DOHH2 (cell line): ENCODE measurements at regions not wholly inside any gene's neighbourhood (a gene's known extent, or its start where the extent isn't known, plus 50 kb on each side); places are given as distances from the start of the nearest gene placed in this dataset.

Source experiments
- H3F3A ChIP-seq: fragments of 200-600 bp; sonication (generic), shearing (Covaris generic); 2 replicates; pipeline ENCODE4 v1.6.0; 2016; ENCODE audit warnings: antibody characterized with exemption, mild to moderate bottlenecking; ENCODE audit not compliant: control insufficient read depth, insufficient read depth
- H3K27ac ChIP-seq: fragments of 200-600 bp; sonication (generic); 2 replicates; pipeline ENCODE4 v1.5.1; 2014; ENCODE audit warnings: low read depth, mild to moderate bottlenecking, low read length, moderate library complexity
- H3K27me3 ChIP-seq: fragments of 200-600 bp; sonication (generic); 2 replicates; pipeline ENCODE4 v1.6.1; 2014; ENCODE audit warnings: mild to moderate bottlenecking, low read length, mixed read lengths; ENCODE audit not compliant: control insufficient read depth
- H3K36me3 ChIP-seq: fragments of 200-600 bp; sonication (generic); 2 replicates; pipeline ENCODE4 v1.6.1; 2014; ENCODE audit warnings: mild to moderate bottlenecking, low read length, moderate library complexity, mixed read lengths; ENCODE audit not compliant: control insufficient read depth
- H3K4me1 ChIP-seq: fragments of 200-600 bp; sonication (generic); 2 replicates; pipeline ENCODE4 v1.6.1; 2014; ENCODE audit warnings: mild to moderate bottlenecking, low read length, mixed read lengths; ENCODE audit not compliant: control insufficient read depth
- H3K4me2 ChIP-seq: fragments of 200-600 bp; sonication (generic); 2 replicates; pipeline ENCODE4 v1.6.0; 2014; ENCODE audit warnings: mild to moderate bottlenecking, low read length, moderate library complexity
- H3K4me3 ChIP-seq: fragments of 200-600 bp; sonication (generic); 2 replicates; pipeline ENCODE4 v1.5.1; 2014; ENCODE audit warnings: mild to moderate bottlenecking, low read length, mixed read lengths
- H3K79me2 ChIP-seq: fragments of 200-600 bp; sonication (generic); 2 replicates; pipeline ENCODE4 v1.6.1; 2014; ENCODE audit warnings: mild to moderate bottlenecking, low read length, mixed read lengths; ENCODE audit not compliant: control insufficient read depth
- H3K9me2 ChIP-seq: fragments of 200-600 bp; sonication (generic); replicated peaks from 2 replicates; pipeline ENCODE4 v1.6.1; 2014; ENCODE audit warnings: mild to moderate bottlenecking, low read length, mixed read lengths; ENCODE audit not compliant: control insufficient read depth
- H3K9me3 ChIP-seq: fragments of 200-600 bp; sonication (generic); 2 replicates; pipeline ENCODE4 v1.6.1; 2014; ENCODE audit warnings: antibody characterized with exemption, low read length, mixed read lengths; ENCODE audit not compliant: control insufficient read depth, insufficient read depth
- H4K20me1 ChIP-seq: fragments of 200-600 bp; sonication (generic); 2 replicates; pipeline ENCODE4 v1.6.0; 2014; ENCODE audit warnings: low read depth, mild to moderate bottlenecking, antibody characterized with exemption, low read length, moderate library complexity; ENCODE audit not compliant: control insufficient read depth, insufficient read depth
- EZH2phosphoT487 ChIP-seq: fragments of 200-600 bp; sonication (generic); IDR thresholded peaks from 2 replicates; pipeline ENCODE4 v1.6.1; 2017; ENCODE audit warnings: borderline replicate concordance, mild to moderate bottlenecking, antibody characterized with exemption, low read length, moderate library complexity, mixed read lengths
- TF ChIP-seq, protein P1 (sequence below): fragments of 200-600 bp; sonication (generic); IDR thresholded peaks from one replicate; pipeline ENCODE4 v1.5.1; 2014; ENCODE audit warnings: antibody characterized with exemption, mild to moderate bottlenecking, low read depth, low read length; ENCODE audit not compliant: poor library complexity, severe bottlenecking

DNA sequence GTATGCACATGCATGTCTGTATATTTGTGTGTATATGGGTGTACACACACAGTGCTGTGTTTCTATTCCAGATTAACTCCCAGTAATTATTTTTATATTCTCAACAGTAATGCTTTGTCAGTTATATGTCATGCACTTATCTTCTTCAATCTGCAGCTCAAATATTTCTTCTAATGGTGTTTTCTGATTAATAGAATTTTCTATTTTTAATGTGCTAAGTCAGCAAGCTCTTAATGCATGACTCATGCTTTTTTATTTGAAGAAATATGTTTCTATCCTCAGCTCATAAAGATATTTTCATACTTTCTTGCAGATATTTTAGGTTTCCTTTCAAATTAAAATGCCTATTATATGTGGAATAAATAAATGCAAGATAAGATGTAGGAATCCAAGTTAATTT is 59.7 kb upstream of the TMEM18 start:
- Histone ChIP-seq H3K4me1 (no peaks in the 10 kb centered on the region), H3K9me2 (no peaks in the 10 kb centered on the region), H3F3A (no peaks in the 10 kb centered on the region), H3K27ac (no peak overlapping the region), H3K27me3 (no peaks in the 10 kb centered on the region), H4K20me1 (no peaks in the 10 kb centered on the region), H3K36me3 (no peaks in the 10 kb centered on the region), H3K9me3 (no peaks in the 10 kb centered on the region), H3K4me2 (no peak overlapping the region), H3K79me2 (no peaks in the 10 kb centered on the region), H3K4me3 (no peak overlapping the region)
- TF ChIP-seq, protein P1, sequence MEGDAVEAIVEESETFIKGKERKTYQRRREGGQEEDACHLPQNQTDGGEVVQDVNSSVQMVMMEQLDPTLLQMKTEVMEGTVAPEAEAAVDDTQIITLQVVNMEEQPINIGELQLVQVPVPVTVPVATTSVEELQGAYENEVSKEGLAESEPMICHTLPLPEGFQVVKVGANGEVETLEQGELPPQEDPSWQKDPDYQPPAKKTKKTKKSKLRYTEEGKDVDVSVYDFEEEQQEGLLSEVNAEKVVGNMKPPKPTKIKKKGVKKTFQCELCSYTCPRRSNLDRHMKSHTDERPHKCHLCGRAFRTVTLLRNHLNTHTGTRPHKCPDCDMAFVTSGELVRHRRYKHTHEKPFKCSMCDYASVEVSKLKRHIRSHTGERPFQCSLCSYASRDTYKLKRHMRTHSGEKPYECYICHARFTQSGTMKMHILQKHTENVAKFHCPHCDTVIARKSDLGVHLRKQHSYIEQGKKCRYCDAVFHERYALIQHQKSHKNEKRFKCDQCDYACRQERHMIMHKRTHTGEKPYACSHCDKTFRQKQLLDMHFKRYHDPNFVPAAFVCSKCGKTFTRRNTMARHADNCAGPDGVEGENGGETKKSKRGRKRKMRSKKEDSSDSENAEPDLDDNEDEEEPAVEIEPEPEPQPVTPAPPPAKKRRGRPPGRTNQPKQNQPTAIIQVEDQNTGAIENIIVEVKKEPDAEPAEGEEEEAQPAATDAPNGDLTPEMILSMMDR = no peak
- no peak for TF ChIP-seq EZH2phosphoT487

DNA sequence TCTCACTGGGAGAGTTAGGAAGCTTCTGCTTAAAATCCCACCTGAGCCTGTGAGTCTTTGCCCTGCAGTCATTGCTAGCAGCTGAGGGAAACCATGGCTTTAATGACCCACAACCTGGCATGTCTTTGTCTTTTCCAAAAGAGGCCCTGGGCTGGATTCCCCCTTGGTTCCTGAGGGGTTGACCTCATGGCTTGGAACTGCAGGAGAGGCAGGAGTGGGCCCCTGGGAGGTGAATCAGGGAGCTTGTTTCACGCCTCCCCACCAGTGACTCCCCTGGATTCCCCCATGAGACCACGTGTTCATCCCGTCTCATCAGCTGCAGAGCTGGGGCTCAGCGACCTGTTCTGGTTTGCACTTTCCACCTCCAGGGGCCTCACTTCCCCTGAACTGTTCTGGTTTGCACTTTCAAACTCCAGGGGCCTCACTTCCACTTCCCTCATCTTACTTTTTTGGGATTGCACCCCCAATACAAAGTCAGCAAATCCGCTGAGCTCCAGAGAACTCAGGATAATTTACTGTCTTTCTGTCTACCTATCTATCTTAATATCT is 58.5 kb upstream of the TMEM18 start:
- no peak overlapping the region for H3K27ac ChIP-seq
- H3K27me3 ChIP-seq = no peaks in the 10 kb centered on the region
- no peak overlapping the region for H3K4me3 ChIP-seq
- H3K4me2 ChIP-seq = no peak overlapping the region
- H3F3A ChIP-seq = no peaks in the 10 kb centered on the region
- peaks cover 2% of the 10 kb centered on the region; the same call in 1 of the 2 replicates for H3K9me3 ChIP-seq
- no peaks in the 10 kb centered on the region for H3K9me2 ChIP-seq
- H4K20me1 ChIP-seq = no peaks in the 10 kb centered on the region
- TF ChIP-seq, protein P1 = no peak
- no peak for TF ChIP-seq EZH2phosphoT487
- H3K79me2 ChIP-seq = no peaks in the 10 kb centered on the region
- H3K4me1 ChIP-seq = no peaks in the 10 kb centered on the region
- H3K36me3 ChIP-seq = no peaks in the 10 kb centered on the region

DNA sequence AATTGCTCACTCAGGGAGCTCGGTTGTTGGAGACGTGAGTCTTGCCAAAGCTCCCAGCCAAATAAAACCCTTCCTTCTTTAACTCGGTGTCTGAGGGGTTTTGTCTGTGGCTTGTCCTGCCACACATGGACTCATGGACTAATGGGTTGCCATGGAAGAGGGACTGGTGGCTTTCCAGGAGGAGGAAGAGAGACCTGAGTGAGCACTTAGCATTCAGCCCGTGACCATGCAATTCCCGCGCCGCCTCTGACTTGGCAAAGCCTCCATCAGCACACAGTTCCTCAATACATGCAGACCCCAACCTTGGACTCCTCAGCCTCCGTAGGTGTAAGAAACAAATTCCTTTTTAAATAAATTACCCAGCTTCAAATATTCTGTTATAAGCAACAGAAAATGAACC is 57.3 kb upstream of the TMEM18 start:
- H3K27me3 ChIP-seq = no peaks in the 10 kb centered on the region

More for the DNA sequence above, 57.3 kb upstream of the TMEM18 start:
- Histone ChIP-seq H3K9me2 (no peaks in the 10 kb centered on the region), H3K4me3 (no peak overlapping the region), H3K36me3 (no peaks in the 10 kb centered on the region), H4K20me1 (no peaks in the 10 kb centered on the region), H3K9me3 (peaks cover 2% of the 10 kb centered on the region; the same call in 1 of the 2 replicates), H3K27ac (no peak overlapping the region), H3K4me2 (no peak overlapping the region), H3K79me2 (no peaks in the 10 kb centered on the region), H3K4me1 (no peaks in the 10 kb centered on the region), H3F3A (no peaks in the 10 kb centered on the region)
- TF ChIP-seq, protein P1 = no peak
- TF ChIP-seq EZH2phosphoT487 = no peak
